Effector CD8-positive, alpha-beta T cell (primary cell): ENCODE measurements at regions not wholly inside any gene's neighbourhood (a gene's known extent, or its start where the extent isn't known, plus 50 kb on each side); places are given as distances from the start of the nearest gene placed in this dataset.
"Not testable (repeated sequence)": the region's sequence is repeated elsewhere in the genome, so short reads cannot be mapped to it uniquely, and the experiment has no call there.

Source experiments
- DNase-seq: peaks from one replicate; lab custom pipeline; 2025; lab: John Stamatoyannopoulos, UW

DNA sequence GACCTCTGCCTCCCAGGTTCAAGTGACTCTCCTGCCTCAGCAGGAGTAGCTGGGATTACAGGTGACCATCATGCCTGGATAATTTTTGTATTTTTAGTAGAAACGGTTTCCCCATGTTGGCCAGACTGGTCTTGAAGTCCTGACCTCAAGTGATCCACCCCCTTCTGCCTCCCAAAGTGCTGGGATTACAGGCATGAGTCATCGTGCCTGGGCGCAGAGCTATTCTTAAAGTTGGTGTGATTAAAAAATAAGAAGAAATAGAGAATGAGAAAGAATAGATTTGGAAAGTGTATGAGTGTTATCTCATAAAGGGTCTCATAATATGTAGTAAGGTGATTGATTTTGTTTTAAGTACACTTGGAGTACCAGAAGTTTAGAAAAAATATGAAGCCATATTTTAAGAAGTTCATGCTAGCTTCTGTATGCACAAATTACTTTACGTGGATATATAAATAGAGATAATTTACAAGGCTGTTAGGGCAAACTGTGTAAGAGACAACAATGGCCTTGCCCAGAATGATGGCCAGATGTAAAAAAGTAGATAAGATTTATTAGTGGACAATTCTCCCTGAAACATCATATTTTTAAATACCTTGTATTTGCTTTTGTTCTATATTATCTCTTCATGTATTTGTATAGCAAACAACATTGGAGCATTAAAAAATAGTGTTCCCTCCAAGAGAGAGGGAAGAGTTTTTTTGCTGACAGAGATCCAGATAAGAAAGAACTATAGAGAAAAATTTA, 1108.5 kb downstream of the SLC16A7 start:
- DNase-seq: no peak

DNA sequence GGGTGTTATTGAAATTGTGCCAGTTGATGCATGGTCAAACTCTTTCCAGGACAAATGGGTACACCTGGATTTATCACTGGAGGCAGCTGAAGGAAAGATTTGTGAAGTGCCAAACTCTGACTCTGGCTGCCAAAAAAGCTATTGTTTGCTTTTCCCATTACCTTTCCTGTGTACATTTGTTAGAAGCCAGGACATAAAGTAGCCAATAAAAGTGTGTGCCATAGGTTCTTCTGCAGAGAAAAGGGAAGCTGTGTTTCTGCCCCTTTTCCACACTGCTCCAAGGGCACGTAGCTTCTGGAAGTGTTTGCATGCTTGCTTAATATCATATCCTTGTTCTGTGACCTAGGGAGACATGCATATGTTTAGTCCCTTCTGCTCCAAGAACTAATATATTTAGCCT, 1114.4 kb downstream of the SLC16A7 start:
- DNase-seq: no peak

DNA sequence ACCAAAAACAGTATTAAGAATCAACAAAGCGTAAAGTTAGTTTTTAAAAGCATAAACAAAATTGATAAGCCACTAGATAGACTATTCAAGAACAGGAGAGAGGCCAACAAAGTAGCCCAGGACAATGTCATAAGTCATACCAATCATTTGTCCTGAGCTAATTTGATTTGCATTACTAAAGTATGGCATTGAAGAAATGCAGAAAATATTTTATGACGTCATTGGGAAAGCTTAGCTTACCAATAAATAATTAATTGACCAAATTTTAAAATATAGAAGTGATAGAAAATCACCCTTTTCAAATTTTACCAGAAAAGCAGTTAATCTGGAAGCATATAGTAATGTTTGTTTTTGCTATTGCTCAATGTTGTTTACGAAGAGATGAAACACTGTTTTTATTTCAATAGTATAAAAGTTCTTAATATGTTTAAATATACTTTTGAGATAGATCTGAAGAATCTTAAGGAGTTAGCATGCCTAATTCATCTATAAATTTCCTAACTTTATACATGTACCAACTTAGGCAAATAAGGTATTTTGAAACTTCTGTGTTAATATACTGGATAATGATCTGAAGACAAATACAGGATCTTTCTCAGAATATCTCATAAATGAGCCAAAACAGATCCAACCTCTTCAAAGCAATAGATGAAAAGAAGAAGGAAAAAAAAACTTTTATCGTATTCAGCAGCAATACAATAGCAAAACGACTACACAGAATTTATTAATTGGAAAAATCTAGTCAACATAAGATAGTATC, 1118.5 kb downstream of the SLC16A7 start:
- DNase-seq: no peak

DNA sequence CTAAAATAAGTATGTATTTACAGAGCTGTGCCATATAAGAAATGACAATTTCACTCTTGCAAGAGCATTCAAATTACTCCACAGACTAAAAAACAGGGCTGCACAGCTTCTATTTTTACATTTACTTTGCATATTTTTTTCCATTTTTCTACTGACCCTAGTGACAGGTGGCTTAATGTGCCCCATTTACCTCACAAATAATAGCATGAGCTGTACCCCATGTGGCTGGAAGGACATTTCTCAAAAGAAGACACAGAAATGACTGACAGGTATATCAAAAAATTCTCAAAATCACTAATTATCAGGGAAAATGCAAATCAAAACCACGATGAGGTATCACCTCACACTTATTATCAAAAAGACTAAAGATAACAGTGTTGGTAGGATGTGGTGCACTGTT, 1128.6 kb downstream of the SLC16A7 start:
- DNase-seq: no peak

DNA sequence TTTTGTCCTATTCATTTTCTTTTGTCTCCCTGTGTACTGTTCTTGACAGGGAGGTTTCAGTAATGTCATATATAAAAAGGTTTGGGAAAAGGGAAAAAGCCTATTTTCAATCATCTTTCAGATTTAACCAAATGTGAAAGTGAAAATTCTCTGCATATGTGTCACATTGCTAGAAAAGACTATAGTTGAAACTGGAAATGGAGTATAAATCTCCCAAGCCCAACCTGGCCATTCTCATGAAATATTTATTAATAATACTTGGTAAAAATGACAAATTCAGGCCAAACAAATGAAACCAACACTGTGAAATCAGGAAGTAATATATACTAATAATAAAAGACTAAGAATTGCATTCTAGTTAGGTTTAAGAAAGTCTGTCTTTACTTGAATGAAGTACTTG, 1129.2 kb downstream of the SLC16A7 start:
- DNase-seq: no peak

DNA sequence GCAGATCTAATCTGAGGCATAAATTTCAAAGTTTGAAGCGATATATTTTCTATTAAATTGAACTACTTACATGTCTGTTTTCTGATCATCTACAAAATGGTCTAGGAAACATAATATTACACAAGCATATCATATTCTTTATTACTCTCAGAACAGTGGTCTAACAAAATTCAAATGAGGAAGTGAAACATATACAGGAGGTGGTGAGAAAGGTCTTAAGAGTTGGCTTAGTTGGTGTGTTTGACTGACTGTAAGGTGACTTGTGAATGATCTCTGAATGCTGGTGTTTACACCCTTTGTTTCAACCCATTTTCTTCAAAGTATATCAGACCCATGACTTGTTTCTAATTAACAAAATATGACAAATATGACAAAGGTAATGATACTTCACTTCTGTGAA, 1156.8 kb downstream of the SLC16A7 start:
- no peak for DNase-seq

DNA sequence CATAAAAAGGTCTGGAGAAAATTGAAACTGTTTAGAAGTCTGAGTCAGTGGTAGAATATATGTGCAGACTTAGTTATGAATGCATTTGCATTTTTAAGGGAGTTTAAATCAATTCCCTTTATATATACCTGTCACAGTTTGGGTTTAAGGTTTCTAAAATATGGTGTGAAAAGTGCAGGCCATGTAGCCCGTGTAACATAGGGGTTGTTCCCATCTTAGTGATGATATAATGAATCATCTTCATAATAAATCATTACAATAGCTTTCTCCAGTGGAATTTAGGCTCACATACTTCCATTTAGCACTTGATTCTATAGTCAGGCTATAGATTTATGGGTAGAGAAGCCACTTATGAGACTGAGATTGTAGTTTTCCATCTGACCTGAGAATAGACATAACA, 1162.4 kb downstream of the SLC16A7 start:
- DNase-seq: no peak

DNA sequence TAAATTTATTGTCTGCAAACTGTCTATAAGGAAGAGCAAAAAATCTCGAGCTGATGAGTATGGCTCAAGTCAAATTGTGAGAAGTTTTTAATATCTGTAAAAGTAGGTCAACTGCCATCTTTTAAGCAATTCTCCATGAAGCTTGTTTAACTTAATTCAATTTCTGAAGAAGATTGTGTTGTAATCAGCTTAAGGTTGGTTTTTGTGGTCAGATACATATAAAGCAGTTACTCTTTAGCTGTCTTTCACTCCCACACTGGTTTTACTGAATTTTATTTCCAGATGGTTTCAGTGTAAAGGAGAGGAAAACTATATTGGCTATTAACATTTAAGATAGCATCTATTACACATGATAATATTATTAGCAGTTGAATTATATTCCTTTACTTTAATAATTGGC, 1165.1 kb downstream of the SLC16A7 start:
- DNase-seq: no peak

DNA sequence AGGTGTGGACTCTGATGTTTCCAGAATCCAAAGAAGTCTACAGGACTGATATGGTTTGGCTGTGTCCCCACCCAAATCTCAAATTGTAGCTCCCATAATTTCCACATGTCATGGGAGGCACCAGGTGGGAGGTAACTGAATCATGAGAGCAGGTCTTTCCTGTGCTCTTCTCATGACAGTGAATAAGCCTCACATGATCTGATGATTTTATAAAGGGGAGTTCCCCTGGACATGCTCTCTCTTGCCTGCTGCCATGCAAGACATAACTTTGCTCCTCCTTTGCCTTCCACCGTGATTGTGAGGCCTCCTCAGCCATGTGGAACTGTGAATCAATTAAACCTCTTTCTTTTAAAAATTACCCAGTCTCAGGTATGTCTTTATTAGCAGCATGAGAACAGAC, 1205.3 kb downstream of the SLC16A7 start:
- not testable (repeated sequence) for DNase-seq

DNA sequence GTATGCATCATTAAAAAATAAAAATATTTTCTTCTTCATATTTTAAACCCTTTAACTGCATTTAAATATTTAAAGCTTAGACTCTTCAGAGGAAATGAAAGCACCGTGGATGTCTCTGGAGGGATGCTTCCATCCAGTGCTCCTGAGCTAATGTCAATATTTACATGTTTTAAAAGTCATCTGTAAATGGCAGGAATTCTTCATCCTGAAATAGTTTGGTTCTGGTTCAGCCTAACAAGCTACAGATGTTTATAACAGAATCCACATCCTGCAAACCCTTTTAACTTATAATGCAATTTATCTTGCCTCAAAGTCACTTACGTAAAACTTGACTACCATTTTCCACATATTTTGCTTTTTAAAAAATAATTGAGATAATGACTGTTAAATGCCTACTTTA, 1207.3 kb downstream of the SLC16A7 start:
- DNase-seq: no peak

DNA sequence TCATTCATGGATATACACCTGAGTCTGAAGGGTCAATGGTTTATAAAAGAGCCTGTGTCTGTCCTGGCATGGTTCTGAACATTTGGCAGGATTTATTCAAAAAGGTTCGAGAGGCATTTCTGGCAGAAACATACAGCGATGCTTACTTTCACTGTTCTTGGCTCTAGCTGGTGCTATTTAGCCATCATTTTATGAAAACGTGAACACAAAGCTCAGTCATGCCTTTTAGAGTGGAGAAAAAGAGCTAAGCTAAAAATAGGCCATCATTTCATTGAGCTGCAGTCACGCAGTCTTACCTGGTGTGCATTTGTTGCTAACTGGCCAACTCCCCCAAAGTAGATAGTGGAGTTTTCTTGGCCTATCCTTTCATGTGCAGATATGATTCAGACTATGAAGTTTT, 1209.5 kb downstream of the SLC16A7 start:
- no peak for DNase-seq

DNA sequence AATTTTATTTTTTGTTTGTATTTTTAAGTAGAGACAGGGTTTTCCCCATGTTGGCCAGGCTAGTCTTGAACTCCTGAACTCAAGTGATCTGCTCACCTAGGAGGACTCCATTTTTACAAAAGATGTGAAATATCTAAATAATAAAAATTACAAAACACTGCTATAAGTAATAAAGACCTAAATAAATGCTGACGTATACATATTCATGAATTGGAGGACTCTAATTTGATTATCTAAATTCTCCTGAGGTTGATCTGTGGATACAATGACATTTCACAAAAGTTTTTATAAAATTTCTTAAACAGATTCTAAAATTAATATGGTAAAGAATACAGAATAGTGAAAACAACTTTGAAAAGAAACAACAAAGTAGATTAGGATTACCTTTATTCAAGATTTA, 1224.0 kb downstream of the SLC16A7 start:
- DNase-seq: no peak

DNA sequence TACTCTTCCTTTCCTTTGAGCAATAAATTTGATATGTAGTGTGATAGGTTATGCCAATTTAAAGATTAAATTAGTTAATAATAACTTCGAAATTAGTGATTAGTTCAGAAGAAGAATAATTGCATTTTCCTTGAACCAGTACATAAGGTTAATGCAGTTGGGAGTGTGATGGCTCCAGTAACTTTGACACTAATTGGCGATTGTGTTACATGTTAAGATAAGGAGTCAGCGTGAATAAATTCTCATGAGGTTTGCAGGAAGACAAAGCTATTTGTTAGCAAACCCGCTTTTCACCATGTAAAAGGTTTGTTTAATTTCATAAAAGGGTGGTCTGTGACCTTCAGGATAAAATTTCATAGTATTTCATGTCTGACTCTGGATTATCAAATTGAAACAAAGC, 1226.8 kb downstream of the SLC16A7 start:
- no peak for DNase-seq

DNA sequence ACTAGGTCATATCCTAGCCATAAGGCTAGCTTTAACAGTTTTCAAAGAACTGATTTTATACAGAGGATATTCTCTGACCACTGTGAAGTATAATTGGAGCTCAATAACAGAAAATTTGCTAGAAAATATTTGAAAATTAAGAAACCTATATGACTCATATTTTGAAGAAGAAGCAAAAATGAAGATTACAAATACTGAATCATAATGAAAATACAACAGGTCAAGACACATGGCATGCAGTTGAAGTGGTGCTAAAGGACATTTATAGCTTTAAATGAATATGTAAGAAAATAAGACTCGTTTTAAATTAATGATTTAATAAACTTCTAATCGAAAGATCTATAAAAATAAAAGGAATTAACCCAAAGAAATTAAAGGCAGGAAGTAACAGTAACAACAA, 1234.6 kb downstream of the SLC16A7 start:
- DNase-seq: no peak

DNA sequence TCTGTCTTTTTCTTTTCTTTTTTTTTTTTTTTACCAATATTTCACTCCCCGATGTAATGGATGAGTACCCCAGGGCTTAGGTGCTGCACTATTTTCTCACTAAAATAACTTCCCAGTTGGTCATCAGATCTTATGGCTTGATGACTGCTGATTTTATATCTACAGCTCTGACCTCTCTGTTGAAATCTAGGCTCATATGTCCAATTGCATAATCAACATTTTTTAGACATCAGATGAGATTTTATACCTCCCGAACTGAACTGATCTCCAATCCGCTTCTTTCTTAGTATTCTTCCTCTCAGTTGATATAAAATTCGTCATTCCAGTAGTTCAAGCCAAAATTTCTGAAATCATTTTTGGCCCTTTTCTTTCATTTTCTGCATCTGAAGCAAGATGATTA, 1236.5 kb downstream of the SLC16A7 start:
- DNase-seq: no peak

DNA sequence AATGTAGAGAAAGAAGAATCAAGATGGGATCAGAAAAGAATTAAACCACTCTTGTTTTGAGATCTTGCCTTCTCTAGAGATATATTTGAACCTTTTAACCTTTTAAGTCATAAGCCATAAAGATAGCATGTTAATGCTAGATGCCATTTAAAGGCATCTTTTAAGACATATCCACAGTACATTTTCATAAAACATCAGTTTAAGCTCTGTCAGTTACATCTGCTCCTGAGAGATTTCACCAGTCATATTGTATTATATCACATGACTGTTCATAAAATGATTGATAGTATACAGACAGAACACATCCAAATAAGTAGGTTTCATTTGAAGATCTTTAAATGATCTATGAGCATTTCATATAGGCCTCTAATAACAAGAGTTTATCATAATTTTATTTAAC, 1238.5 kb downstream of the SLC16A7 start:
- DNase-seq: no peak

DNA sequence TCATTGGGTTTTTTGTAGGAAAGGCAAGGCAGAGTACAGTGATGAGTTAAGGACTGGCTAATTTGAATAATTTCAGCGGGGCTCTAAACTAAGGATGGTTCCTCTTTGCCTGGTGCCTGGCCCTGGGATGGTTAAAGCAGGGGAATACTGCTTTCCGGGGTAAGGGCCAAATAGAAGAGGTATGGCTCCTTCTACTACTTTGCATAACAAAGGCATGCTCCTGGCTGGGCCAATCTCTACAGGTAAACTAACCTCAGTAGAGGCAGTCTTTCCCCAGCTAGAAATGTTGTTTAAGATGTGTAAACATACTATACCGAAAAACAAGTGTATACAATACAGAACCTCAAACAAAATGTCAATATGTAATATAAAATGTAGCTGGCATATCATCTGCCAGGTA, 1239.0 kb downstream of the SLC16A7 start:
- DNase-seq: no peak

DNA sequence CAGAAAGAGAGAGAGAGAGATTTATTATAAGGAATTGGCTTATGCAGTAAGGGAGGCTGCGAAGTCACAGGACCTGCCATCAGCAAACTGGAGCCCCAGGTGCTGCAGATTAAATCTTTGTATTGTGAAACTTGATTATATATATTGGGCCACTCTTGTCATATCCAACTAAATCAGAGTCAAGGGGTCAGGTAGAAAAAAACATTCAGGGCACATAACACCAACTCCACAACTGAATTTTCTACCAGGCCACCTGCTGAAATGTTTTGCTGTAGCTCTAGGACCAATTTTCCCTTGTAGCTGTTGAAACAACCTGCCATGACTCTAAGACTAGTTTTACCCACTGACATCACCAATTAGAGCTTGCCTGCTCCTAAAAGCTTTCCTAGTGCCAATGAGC, 1240.8 kb downstream of the SLC16A7 start:
- DNase-seq: no peak

DNA sequence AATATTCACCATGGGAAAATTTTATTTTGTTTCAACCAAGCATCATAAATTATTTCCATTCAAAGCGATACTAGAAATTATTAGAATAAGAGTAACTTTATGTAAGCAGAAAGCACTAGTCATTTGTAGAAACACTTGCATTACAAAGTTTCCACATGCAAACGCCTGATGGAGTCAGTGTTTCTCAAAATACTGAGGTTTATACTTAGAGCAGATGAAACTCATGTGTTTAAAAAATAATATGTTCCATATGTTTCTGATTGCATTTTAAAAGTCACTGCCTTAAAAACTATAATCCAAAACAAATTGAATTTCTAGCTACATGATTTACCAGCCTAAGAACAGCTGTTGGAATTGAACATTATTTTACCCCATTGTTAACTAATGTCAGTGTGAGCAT, 1246.4 kb downstream of the SLC16A7 start:
- no peak for DNase-seq

DNA sequence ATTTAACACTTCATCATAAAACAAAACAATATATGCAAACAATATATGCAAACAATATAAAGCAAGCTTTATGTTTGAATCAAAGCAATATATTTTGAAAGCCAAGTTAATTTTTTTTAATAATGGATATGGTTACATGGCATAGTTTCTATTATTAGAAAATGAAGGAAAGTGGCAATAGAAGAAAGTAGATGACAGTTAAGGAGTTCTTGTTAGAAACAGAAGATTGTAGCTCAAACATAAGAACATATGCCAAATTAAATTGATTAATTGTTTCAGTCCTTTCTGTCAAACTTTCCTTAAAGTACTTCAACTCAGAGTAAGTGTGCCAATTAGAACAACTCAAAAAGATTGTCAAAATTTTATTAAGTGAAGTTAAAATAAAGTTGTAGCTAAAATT, 1248.3 kb downstream of the SLC16A7 start:
- no peak for DNase-seq

DNA sequence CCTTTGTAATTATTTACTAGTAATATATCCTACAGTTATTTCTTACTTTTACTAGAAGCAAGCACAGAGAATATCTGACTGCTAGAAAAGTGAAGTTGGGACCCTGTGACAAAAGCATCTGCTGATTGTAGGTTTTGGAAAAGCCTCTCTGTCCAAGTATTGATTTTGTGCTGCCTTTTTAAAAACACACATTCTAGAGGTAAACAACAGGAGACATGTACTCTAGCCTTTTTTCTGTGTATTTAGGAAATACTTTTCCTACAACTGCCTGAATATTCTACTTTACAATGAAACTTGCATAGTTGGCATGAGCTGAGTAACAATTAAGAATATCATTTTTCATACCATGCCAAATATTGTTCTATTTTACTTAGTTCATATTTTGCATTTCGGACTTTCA, 1249.0 kb downstream of the SLC16A7 start:
- DNase-seq: no peak

DNA sequence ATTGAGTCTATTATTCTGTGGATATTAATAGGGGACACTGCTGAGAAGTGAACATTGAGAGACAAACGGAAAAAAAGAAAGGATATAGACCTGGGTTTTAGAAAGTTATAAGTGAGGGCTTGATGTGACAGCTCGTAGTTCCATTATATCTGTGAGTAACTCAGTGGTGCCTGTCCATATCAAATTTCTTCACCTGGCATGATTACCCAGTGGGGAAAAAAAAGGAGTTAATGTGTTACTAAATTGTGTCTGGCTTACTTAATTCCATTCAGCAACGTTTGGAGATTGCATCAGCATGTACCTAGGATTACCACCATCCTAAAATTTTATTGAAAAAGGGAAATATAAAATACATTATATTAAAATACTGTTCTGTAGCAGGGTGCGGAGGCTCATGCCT, 1249.9 kb downstream of the SLC16A7 start:
- DNase-seq: no peak

DNA sequence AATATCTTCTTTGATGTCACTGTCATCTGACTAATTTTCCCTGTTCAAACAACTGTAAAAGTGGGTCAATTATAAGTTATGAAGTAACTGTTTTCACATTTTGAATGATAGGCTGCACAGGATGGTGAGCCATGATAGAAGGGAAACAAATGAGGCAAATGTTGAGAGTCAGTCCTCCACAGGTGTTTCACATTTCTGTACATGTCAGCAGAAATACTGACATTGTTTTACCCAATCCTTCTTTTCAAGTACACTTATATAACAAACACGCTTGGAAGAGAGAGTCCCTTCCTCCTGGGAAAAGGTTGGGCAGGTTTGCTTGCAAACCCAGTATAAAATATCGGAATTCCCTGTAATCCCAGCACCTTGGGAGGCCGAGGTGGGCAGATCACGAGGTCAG, 1251.5 kb downstream of the SLC16A7 start:
- no peak for DNase-seq

DNA sequence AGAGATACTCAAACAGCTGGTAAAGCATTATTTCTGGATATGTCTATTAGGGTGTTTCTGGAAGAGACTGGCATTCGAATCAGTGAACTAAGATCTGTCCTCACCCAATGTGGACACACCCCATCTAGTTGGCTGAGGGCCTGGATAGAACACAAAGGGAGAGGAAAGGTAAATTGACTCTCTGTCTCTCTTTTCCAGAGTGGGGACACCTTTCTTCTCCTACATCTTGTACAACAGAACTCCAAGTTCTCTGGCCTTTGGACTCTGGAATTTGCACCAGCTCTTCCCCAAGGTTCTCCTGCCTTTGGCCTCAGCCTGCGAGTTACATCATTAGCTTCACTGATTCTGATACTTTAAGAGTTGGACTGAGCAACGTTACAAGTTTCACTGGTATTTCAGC, 1253.9 kb downstream of the SLC16A7 start:
- no peak for DNase-seq
